KBM-7 (cell line): ENCODE measurements at regions not wholly inside any gene's neighbourhood (a gene's known extent, or its start where the extent isn't known, plus 50 kb on each side); places are given as distances from the start of the nearest gene placed in this dataset.
"Not testable (repeated sequence)": the region's sequence is repeated elsewhere in the genome, so short reads cannot be mapped to it uniquely, and the experiment has no call there.

Source experiments
- DNase-seq: peaks from one replicate; pipeline ENCODE4 v3.0.0-alpha.2; 2015
- in situ Hi-C: fragments of 300-500 bp; cut with MboI; formaldehyde crosslinking; loops from 2 replicates; pipeline ENCODE4 v1.14.3; 2020; ENCODE audit warnings: low sequenced_read_pairs, low pct_unique_long_range_greater_than_20kb, mixed read lengths

DNA sequence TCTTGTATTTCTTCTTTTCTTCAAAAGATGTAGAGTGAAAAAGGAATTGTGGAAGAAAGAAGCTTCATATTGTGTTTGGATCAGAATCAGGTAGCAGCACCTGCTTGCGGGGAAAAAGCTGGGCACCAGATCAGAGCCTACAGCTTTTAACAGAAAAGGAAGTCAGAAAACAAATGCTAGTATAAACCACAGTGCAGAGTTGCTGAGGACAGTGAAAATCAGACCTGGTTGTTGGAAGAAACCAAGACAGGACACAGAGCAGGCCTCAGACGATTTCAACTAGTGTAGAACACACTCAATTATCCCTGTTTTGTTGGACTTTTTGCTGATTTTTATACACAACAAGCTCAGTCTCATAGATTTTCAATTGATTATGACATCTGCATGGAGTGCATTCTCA lies 221.4 kb downstream of the PTN start:
- in situ Hi-C loops: no loop called here
- DNase-seq: no peak

DNA sequence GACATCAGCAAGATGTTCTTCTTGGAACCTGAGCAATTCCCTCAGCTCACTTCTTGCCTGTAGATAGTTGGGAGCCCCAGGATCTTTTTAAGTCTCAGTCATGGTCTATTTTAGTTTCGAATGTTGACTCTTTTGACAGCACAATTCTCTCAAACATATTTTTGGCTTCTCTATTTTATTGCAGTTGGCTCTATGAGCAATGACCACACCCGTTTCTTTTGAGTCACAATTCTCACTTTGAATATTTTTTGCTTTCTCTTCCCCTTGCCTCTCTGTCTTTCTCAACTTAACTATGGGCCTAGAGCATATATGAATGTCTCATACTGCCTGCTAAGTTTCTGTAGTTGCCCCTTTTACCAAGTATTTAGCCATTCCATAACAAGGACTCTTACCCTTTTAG lies 222.8 kb downstream of the PTN start:
- DNase-seq: no peak
- in situ Hi-C loops: no loop called here

DNA sequence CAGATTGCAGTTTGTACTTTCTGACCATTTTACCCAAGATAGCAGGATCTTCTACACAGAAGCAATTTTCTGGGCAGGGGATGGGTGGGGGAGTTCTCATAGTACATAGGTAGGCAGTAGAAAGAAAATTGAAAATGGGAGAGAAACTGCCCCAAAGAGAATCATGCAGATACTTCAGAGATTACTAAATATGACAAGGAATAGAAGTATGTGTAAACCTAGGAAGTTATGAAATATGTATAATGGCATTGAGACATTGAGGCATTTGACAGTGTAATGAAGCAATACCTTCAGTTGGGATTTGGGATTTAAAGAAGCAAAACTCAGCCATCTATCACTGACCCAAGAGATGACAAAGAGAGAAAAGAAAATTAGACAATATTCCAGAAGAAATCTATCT lies 233.0 kb downstream of the PTN start:
- in situ Hi-C loops: no loop called here
- DNase-seq: no peak

DNA sequence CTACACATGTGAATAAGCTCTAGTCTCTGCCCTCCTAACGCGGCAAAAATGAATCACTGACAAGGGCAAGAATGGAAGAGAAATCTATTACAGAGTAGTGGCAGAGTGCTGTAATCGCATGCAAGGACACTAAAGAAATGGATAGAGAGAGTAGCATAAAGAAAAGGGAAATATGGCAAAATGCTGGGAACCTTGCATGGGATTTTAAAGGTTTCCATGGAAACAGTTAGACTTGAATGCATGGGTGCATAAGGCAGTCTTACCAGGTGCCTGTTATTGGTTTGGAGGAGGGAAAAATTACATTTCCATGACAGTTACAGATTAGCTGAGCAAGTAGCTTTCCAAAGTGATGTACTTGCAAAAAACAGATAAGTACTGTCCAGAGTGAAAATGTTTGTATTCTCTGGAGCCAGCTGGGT lies 233.4 kb downstream of the PTN start:
- in situ Hi-C loops: no loop called here
- DNase-seq: no peak

DNA sequence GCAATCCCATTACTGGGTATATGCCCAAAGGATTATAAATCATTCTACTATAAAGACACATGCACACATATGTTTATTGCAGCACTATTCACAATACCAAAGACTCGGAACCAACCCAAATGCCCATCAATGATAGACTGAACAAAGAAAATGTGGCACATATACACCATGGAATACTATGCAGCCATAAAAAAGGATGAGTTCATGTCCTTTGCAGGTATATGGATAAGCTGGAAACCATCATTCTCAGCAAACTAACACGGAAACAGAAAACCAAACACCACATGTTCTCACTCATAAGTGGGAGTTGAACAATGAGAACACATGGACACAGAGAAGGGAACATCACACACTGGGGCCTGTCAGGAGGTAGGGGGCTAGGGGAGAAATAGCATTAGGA lies 235.7 kb downstream of the PTN start:
- in situ Hi-C loops, DNase-seq: not testable (repeated sequence)

DNA sequence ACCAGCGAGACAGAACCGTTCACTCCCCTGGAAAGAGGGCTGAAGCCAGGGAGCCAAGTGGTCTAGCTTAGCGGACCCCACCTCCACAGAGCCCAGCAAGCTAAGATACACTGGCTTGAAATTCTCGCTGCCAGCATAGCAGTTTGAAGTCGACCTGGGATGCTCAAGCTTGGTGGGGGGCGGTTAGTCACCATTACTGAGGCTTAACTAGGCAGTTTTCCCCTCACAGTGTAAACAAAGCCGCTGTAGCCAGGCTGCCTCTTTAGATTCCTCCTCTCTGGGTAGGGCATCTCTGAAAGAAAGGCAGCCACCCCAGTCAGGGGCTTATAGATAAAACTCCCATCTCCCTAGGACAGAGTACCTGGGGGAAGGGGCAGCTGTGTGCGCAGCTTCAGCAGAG lies 235.1 kb downstream of the CHRM2 start:
- DNase-seq, in situ Hi-C loops: not testable (repeated sequence)

DNA sequence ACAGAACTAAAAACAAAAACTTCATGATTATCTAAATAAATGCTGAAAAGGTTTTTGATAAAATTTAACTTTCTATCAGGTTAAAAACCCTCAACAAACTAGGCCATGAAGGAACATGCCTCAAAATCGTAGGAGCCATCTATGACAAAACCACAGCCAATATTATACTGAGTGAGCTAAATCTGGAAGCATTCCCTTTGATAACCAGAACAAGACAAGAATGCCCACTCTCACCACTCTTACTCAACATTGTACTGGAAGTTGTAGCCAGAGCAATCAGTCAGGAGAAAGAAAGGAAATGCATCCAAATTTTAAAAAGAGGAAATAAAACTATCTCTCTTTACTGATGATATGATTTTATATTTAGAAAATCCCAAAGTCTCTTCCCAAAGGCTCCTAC lies 228.7 kb downstream of the CHRM2 start:
- DNase-seq: no peak
- in situ Hi-C loops: no loop called here

DNA sequence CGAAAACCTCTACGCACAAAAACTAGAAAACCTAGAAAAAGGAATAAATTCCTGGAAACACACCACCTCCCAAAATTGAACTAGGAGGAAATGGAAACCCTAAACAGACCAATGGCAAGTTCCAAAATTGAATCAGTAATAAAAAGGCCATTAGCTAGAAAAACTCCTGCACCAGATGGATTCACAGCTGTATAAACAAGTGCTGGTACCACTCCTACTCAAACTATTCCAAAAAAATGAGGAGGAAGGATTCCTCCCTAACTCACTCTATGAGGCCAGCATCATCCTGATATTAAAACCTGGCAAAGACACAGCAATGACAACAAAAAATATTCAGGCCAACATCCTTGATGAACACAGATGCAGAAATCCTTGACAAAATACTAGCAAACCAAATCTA lies 228.2 kb downstream of the CHRM2 start:
- DNase-seq: no peak
- in situ Hi-C loops: no loop called here

DNA sequence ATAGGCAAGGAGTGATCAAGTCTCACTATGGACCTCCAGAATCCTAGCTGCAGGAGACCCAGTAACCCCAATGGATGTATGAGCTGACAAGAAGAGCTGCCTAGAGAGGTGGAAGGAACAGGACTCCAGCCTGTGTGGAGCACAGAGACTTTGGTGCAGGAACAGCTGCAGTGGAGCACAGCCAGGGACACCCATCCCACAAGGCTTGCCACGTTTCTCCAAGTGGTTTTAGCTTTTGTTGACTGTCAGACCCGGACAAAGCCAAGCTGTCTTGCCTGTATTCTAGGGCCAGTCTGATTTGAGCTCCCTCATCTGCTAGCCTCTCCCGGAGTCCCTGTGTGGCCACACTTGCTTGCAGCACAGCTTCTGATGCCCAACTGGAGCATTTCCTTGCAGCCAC lies 224.7 kb downstream of the CHRM2 start:
- in situ Hi-C loops: no loop called here
- no peak for DNase-seq

DNA sequence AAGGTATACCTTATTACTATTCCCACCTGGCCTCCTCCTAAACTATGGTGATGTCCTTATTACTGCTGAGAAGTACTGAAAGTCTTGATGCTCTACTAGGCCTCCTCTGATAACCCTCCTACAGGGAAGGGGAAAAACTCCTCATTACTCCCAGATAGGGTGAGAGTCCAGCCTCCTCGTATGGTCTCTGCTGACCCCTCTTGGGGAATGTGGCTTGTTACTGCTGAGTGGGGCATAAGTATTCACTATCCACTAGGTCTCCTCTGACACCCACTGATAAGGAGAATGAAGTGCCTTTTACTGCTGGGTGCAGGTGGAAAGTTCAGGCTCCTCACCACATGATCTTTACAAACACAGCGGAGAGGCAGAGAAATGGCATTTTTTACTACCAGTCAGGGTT lies 222.9 kb downstream of the CHRM2 start:
- in situ Hi-C loops: no loop called here
- DNase-seq: peak; percentile 15

DNA sequence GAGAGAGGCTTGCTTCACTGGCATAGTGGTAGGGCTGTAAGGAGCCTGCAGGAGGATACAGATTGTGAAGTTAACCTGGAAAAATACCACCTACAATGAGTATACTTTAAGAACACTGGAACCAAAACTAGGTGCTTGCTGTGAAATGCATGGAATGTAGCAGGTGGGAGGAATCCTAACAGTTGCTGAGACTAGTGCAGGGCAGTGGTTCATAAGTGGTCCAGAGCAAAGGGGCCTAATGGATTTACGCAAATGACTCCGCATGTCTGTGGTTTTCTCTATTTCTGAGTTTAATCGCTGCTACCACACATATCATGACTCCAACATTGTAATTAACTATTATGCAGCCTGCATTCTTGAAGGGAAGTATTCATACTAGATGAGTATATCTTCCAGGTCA lies 218.4 kb downstream of the CHRM2 start:
- DNase-seq: no peak
- in situ Hi-C loops: no loop called here

DNA sequence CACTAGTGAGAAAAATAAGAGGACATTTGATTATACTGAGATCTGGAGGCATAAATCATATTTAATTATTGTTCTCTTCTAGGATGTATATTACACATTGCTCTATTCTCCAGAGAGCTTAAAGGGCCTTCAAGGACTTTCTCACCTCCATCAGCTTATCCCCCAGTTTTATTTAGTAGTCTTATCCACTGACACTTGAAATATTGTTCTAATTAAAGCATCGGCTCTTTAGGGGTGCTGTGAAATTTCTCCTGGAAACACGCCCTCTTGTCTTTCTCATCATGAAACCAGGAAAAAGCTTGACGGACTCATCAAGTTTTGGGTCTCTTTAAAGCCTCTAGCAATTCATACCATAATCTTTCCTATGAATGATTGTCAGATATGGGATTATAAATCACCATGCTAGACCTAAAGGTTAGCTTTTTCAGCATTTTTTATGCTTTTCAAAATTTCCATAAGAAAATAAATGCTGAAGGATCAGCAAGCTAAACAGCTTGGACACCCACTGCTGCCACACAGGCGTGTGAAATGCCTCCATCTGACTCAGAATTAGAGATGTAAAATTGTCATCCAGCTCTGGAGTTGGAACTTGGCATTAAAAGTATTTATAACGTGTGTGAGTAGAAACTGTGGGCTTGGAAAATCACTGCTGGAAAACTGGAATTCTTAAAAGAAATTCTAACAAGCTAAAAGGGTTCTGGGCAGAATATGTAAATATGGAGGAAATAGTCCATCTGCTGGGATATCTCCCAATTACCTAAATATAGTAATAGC lies 216.3 kb downstream of the CHRM2 start:
- no peak for DNase-seq
- in situ Hi-C loops: no loop called here

DNA sequence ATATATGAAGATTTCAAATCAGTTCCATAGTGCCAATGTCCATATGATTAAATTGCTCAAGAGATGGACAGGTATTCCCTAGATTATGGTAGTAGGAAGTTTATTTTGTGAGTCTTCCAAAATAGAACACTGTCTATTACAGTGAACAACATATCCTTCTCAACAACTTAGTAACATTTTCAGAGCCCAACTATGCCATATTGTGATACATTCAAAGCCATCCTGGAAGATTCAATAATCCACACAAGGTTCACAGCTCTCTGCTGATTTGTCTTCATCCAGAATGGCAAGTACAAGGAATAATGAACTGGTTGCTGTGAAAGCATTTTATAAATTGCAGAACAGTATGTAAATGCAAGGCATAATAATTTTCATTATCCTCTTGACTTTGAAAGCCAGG lies 213.9 kb downstream of the CHRM2 start:
- DNase-seq: no peak
- in situ Hi-C loops: no loop called here

DNA sequence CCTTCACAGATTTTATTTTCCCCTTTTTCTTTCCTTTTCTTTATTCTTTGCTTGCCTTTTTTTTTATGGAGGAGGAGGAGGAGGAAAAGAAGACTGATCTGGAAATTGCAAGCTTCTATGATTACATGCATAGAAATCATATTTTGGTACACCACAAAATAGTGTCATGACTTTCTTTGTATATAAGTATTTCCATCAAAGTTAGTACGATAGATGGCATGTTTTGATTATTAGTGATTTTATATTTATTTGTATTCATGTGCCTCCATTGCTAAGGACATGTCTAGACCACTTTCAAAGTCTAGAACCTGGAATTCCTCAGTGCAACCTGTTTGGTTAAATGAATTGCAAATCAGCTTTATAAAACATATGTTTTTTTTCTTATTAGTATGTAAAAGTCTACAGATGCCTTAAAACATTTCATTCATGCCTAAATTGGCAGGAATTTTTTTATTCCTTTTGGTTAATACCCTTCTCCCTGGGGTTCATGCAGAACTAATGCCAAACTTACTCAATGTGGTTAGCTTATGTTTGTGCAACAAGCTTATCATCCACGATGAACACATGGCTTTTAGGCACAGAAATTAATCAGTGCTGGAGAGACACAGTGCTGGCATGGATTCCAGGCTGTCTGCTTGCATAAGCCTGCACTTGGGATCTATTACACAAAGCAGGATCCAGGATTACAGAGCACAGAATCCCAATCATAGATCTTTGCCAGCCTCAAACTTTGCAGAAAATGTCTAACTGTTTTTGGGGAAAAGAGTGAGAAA lies 213.1 kb downstream of the CHRM2 start:
- in situ Hi-C loops: no loop called here
- no peak for DNase-seq

DNA sequence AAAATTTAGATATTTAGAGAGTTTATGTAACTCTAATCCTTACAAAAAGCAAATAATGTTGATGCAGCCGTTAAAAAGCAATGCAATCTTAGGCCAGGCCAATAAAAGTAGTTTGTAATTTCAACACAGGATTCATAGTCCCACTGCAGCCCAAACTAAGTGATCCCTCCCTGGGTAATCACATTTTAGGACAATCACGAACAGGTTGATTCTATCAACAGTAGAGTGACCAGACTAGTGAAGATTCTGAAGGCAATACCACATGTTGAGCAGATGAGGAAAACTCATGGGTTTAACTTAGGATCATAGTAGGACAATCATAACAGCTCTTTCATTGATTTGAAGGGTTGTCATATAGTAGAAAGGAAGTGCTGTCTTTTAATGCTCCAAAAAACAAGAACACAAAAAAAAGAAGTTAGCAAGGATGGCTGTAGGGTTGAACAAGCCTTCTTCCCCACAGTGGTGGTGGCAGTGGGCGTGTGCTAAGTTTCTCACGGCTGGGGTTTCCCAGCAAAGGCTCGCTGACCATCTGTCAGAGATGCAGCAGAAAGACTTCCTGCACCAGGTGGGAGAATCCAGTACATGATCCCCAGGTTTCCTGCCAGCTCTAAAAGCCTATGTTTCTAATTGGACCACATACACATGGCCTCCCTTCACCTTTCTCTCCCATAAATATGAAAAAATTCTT lies 212.2 kb downstream of the CHRM2 start:
- no peak for DNase-seq
- in situ Hi-C loops: no loop called here

DNA sequence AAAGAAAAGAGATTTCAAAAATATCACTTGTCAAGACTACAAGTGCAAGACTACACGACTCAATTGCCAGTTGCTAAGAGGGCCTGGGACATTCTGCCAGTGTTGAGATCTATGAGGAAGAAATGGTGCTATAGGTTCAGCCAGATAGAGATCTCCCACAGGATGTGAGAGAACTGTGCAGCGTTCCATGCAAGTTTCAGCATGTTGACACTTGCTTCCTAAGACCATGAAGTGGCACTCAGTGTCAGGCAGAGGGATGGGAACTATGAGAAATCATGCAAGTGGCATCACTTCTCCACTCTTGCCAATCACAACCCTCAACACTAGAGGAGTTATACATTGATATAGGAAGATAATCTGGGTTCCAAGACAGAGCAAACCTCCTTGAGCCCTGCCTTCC lies 210.3 kb downstream of the CHRM2 start:
- in situ Hi-C loops: no loop called here
- no peak for DNase-seq

DNA sequence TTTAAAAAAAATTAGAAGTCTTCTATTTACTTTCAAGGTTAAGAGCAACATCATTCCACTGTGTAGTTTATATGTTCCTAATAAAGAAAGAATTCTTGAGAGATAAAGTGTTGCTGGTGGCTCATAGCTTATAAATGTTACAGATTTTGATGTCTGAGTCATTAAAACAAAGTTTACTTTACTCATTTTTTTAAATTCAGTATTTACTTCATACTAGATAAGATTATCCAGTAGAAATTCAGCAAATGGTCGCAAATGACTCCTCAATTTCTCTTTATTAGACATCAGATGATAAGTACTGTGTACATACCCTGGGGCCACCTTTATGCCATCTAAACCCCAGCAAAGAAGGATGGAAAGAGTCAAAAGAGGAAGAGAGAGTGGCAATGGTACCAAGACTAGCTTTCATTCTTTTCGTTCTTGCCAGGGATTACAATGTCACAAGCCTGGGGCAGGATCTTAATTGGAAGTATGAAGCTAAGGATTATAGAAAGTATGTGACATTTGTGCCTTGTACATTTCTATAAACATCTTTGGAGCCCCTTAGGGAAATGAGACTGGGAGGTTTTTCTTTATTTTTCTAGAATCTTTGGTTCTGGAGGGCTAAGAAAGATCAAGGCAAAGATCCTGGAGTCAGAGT lies 206.1 kb downstream of the CHRM2 start:
- in situ Hi-C loops: no loop called here
- no peak for DNase-seq

DNA sequence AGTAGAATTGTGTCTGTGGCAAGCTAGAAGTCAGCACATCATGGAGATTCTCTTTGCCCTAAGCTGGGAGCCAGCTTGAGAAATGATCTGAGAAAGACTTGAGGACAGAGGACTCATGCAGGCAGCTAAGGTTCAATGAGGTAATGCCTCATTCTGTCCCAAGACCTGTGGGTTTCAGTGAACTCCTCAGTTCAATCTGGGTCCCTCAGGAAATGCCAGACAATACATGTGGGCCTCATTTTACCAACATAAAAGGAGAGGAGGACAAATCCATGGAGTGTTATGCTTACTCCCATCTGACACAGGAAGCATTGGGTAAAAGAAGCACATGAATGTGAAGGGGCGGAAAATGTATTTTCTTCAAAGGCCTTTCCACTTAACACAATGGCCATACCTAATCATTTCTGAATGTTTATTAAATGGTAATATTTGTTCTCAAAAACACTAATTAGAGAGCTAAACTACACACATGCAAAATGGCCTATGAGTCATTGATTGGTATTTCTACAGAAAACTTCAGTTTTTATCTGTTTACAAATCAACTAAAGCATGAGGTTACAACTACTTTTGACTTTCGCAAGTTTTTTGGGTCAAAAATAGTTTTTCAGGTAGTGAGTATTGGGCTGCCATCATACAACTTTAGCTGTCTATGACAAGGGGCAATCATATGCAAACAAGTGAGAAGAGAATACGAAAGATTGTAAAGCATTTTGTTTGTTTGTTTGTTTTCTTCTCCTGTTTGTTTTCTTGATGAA lies 205.3 kb downstream of the CHRM2 start:
- in situ Hi-C loops: no loop called here
- DNase-seq: no peak
